SU-DHL-6 (cell line): ENCODE measurements at regions not wholly inside any gene's neighbourhood (a gene's known extent, or its start where the extent isn't known, plus 50 kb on each side); places are given as distances from the start of the nearest gene placed in this dataset.

Experiments
- H2AFZ ChIP-seq: fragments of 200-600 bp; sonication (generic); 2 replicates; pipeline ENCODE4 v1.6.1; 2014; ENCODE audit warnings: low read depth, mild to moderate bottlenecking, moderate library complexity, mixed read lengths, antibody characterized with exemption, low read length; ENCODE audit not compliant: severe bottlenecking
- H3F3A ChIP-seq: fragments of 200-600 bp; shearing (Covaris generic); 2 replicates; pipeline ENCODE4 v1.6.0; 2016; ENCODE audit warnings: antibody characterized with exemption, mild to moderate bottlenecking; ENCODE audit not compliant: insufficient read depth
- H3K27ac ChIP-seq: fragments of 200-600 bp; sonication (generic); 2 replicates; pipeline ENCODE4 v1.5.1; 2016; ENCODE audit warnings: low read depth, mild to moderate bottlenecking, low read length, moderate library complexity, mixed read lengths
- H3K27me3 ChIP-seq: fragments of 200-600 bp; sonication (generic), shearing (Covaris generic); 2 replicates; pipeline ENCODE4 v1.6.0; 2014; ENCODE audit warnings: mild to moderate bottlenecking, low read length
- H3K36me3 ChIP-seq: fragments of 200-600 bp; sonication (generic); 2 replicates; pipeline ENCODE4 v1.6.1; 2014; ENCODE audit warnings: mild to moderate bottlenecking, low read length, mixed read lengths
- H3K4me2 ChIP-seq: fragments of 300-600, 200-600 bp; shearing (Covaris generic), sonication (generic); 2 replicates; pipeline ENCODE4 v1.6.0; 2014; ENCODE audit warnings: low read length, low read depth, mild to moderate bottlenecking; ENCODE audit not compliant: poor library complexity, severe bottlenecking
- H3K4me3 ChIP-seq: fragments of 200-600 bp; sonication (generic); 2 replicates; pipeline ENCODE4 v1.5.1; 2014; ENCODE audit warnings: antibody characterized with exemption, low read length, mild to moderate bottlenecking, mixed read lengths; ENCODE audit not compliant: insufficient read depth, poor library complexity, severe bottlenecking
- H3K79me2 ChIP-seq: fragments of 200-600 bp; sonication (generic); 2 replicates; pipeline ENCODE4 v1.6.1; 2014; ENCODE audit warnings: mild to moderate bottlenecking, low read length, moderate library complexity; ENCODE audit not compliant: insufficient read depth
- H3K9ac ChIP-seq: fragments of 200-600 bp; sonication (generic); 2 replicates; pipeline ENCODE4 v1.7.0; 2014; ENCODE audit warnings: mild to moderate bottlenecking, low read length
- H3K9me2 ChIP-seq: fragments of 200-600 bp; sonication (generic); replicated peaks from 2 replicates; pipeline ENCODE4 v1.6.1; 2014; ENCODE audit warnings: low read length; ENCODE audit not compliant: insufficient read depth
- H3K9me3 ChIP-seq: fragments of 200-600 bp; sonication (generic); 2 replicates; pipeline ENCODE4 v1.6.1; 2014; ENCODE audit warnings: low read length, mixed read lengths; ENCODE audit not compliant: insufficient read depth
- H4K20me1 ChIP-seq: fragments of 200-600 bp; sonication (generic); 2 replicates; pipeline ENCODE4 v1.6.1; 2014; ENCODE audit warnings: low read depth, mild to moderate bottlenecking, antibody characterized with exemption, low read length, moderate library complexity, mixed read lengths
- EZH2phosphoT487 ChIP-seq: fragments of 200-600 bp; sonication (generic), shearing (Covaris generic); conservative IDR thresholded peaks from 2 replicates; pipeline ENCODE4 v1.6.1; 2018; ENCODE audit warnings: mild to moderate bottlenecking, antibody characterized with exemption, low read length, moderate library complexity, mixed read lengths
- TF ChIP-seq, protein P1 (sequence below): fragments of 200-600 bp; sonication (generic); IDR thresholded peaks from one replicate; pipeline ENCODE4 v1.5.1; 2017; ENCODE audit warnings: antibody characterized with exemption, mild to moderate bottlenecking, low read length, moderate library complexity; ENCODE audit not compliant: insufficient read depth, poor library complexity, severe bottlenecking

DNA sequence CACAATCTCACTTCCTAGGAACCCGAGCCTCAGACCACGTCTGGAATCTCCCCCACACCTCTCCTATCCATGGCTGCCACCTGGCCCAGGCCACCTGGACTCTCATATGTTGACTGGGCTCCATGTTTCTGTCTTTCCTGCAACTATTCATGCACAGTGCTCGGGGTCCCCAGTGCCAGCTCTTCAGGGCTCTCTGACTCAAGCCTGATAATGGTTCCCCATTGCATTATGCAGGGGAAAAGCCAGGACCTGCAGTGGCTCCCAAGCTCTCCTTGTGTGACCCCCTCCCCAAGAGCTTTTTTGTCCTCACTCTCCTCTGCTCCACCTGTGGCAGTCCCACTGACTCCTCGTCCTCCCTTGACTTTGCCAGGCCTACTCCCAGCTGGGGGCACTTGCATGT, 417.6 kb downstream of the NPHP4 start:
- TF ChIP-seq, protein P1, sequence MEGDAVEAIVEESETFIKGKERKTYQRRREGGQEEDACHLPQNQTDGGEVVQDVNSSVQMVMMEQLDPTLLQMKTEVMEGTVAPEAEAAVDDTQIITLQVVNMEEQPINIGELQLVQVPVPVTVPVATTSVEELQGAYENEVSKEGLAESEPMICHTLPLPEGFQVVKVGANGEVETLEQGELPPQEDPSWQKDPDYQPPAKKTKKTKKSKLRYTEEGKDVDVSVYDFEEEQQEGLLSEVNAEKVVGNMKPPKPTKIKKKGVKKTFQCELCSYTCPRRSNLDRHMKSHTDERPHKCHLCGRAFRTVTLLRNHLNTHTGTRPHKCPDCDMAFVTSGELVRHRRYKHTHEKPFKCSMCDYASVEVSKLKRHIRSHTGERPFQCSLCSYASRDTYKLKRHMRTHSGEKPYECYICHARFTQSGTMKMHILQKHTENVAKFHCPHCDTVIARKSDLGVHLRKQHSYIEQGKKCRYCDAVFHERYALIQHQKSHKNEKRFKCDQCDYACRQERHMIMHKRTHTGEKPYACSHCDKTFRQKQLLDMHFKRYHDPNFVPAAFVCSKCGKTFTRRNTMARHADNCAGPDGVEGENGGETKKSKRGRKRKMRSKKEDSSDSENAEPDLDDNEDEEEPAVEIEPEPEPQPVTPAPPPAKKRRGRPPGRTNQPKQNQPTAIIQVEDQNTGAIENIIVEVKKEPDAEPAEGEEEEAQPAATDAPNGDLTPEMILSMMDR, result no peak
- TF ChIP-seq EZH2phosphoT487, result no peak
- Histone ChIP-seq H3F3A (no peaks in the 10 kb centered on the region), H3K27me3 (no peaks in the 10 kb centered on the region), H2AFZ (no peak overlapping the region), H3K36me3 (no peaks in the 10 kb centered on the region), H3K9me2 (no peaks in the 10 kb centered on the region), H3K4me2 (no peak overlapping the region), H3K79me2 (no peaks in the 10 kb centered on the region), H3K27ac (no peak overlapping the region), H3K4me3 (no peak overlapping the region), H4K20me1 (no peaks in the 10 kb centered on the region), H3K9me3 (no peaks in the 10 kb centered on the region), H3K9ac (no peak overlapping the region)

DNA sequence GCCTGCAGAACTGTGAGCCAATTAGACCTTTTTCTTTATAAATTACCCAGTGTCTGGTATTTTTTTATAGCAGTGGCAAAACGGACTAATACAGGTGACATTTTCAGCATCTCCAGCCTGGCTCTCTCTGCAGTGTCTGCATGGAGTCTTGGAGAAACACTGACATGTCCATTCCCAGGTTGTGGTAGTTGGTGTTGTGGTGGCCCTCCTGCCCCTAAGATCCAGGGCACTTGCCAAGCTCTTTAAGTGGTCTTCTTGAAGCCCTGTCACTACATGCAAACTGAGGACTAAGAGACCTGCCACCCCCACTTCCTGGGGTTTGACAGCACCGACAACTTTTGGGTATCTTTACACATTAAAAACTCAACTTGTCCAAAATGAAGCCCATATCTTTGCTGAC, 419.4 kb downstream of the NPHP4 start:
- Histone ChIP-seq H3F3A (no peaks in the 10 kb centered on the region), H2AFZ (no peak overlapping the region), H4K20me1 (no peaks in the 10 kb centered on the region), H3K27me3 (no peaks in the 10 kb centered on the region), H3K27ac (no peak overlapping the region), H3K4me2 (no peak overlapping the region), H3K79me2 (no peaks in the 10 kb centered on the region), H3K9ac (no peak overlapping the region), H3K4me3 (no peak overlapping the region), H3K9me2 (no peaks in the 10 kb centered on the region), H3K36me3 (no peaks in the 10 kb centered on the region), H3K9me3 (no peaks in the 10 kb centered on the region)
- TF ChIP-seq, protein P1, result no peak
- TF ChIP-seq EZH2phosphoT487, result no peak

DNA sequence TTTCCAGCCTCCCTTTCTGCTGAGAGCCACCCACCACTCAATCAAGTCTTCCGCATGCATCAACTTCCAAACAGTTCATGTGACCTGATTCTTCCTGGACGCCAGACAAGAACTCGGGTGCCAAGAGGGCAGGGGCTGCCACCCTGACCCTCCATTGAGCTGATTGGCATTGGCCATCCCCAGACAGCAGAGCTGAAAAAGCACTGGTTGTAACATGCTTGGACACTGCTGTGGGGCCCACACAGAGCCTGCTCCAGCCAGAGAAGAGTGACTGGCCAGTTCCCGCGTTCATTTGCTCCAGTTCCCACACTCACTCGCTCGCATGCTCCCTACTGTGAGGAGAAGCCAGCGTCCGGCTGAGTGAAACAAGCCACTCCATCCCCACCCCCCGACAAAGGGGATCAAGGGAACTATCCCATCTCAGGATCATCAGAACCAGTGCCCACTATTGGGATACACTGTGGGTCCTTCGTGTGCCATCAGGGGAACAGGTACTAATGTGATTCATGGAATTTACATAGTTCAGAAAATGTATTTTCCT, 420.3 kb downstream of the NPHP4 start:
- H3K9ac ChIP-seq, result no peak overlapping the region
- no peaks in the 10 kb centered on the region for H3K79me2 ChIP-seq

More for the DNA sequence above, 420.3 kb downstream of the NPHP4 start:
- H3K36me3 ChIP-seq, result no peaks in the 10 kb centered on the region
- no peak overlapping the region for H3K27ac ChIP-seq
- H4K20me1 ChIP-seq, result no peaks in the 10 kb centered on the region
- no peak overlapping the region for H3K4me3 ChIP-seq
- TF ChIP-seq EZH2phosphoT487, result no peak
- TF ChIP-seq, protein P1, result no peak
- no peaks in the 10 kb centered on the region for H3K27me3 ChIP-seq
- no peaks in the 10 kb centered on the region for H3K9me2 ChIP-seq
- no peak overlapping the region for H3K4me2 ChIP-seq
- H2AFZ ChIP-seq, result no peak overlapping the region
- H3F3A ChIP-seq, result no peaks in the 10 kb centered on the region
- no peaks in the 10 kb centered on the region for H3K9me3 ChIP-seq
